Tibial artery (tissue), 4 donors: ENCODE measurements at regions not wholly inside any gene's neighbourhood (a gene's known extent, or its start where the extent isn't known, plus 50 kb on each side); places are given as distances from the start of the nearest gene placed in this dataset.

Experiments
- DNase-seq, 2 donors: peaks; one replicate each; pipeline ENCODE4 v3.0.0-alpha.2; 2019
- H3K27ac ChIP-seq, 2 donors: fragments of 200-600 bp; sonication (generic) in 1 of 2; 1 replicate in 1 of 2; 2 replicates in 1 of 2; pipeline ENCODE4 v1.5.1; 2018 to 2019; ENCODE audit warnings: mild to moderate bottlenecking in 1 of 2
- H3K27me3 ChIP-seq, 2 donors: fragments of 200-600 bp; sonication (generic) in 1 of 2; one replicate each; pipeline versions ENCODE4 v1.5.1 to v1.6.0; 2016 to 2019
- H3K36me3 ChIP-seq, 3 donors: fragments of 200-600 bp; sonication (generic) in 2 of 3; one replicate each; pipeline ENCODE4 v1.5.1; 2016 to 2019; ENCODE audit warnings: mild to moderate bottlenecking in 2 of 3
- H3K4me1 ChIP-seq, 4 donors: fragments of 200-600 bp; sonication (generic) in 2 of 4; 1 replicate in 3 of 4; 2 replicates in 1 of 4; pipeline ENCODE4 v1.5.1; 2016 to 2019
- H3K4me3 ChIP-seq, 2 donors: fragments of 200-600 bp; sonication (generic) in 1 of 2; 1 replicate in 1 of 2; 2 replicates in 1 of 2; pipeline ENCODE4 v1.5.1; 2018 to 2019; ENCODE audit warnings: mild to moderate bottlenecking in 2 of 2
- H3K9me3 ChIP-seq, 3 donors: fragments of 200-600 bp; sonication (generic) in 1 of 3; one replicate each; pipeline ENCODE4 v1.5.1; 2016 to 2019
- intact Hi-C: fragments of 100-400 bp; cut with DNase I; formaldehyde crosslinking; loops from one replicate; pipeline ENCODE4 v1.15.0; 2023; ENCODE audit warnings: low total_unique reads
- TF ChIP-seq, protein P1 (sequence below), 2 experiments: fragments of 200-600 bp in 1 of 2; fragments of 450-650 bp in 1 of 2; IDR thresholded peaks; one replicate each; pipeline ENCODE4 v1.5.1; 2017 to 2019; ENCODE audit warnings: antibody characterized with exemption in 2 of 2, mild to moderate bottlenecking in 1 of 2, moderate library complexity in 1 of 2

GRCh38 chr4:35105486-35105885 is 1138.8 kb downstream of the ARAP2 start:
- no peaks in the 10 kb centered on the region for H3K9me3 ChIP-seq
- H3K4me1 ChIP-seq = no peaks in the 10 kb centered on the region
- no peak overlapping the region for H3K4me3 ChIP-seq
- no peaks in the 10 kb centered on the region for H3K27me3 ChIP-seq
- no peak for DNase-seq
- no peaks in the 10 kb centered on the region for H3K36me3 ChIP-seq
- intact Hi-C loops = no loop called here
- H3K27ac ChIP-seq = no peak overlapping the region
- TF ChIP-seq, protein P1, sequence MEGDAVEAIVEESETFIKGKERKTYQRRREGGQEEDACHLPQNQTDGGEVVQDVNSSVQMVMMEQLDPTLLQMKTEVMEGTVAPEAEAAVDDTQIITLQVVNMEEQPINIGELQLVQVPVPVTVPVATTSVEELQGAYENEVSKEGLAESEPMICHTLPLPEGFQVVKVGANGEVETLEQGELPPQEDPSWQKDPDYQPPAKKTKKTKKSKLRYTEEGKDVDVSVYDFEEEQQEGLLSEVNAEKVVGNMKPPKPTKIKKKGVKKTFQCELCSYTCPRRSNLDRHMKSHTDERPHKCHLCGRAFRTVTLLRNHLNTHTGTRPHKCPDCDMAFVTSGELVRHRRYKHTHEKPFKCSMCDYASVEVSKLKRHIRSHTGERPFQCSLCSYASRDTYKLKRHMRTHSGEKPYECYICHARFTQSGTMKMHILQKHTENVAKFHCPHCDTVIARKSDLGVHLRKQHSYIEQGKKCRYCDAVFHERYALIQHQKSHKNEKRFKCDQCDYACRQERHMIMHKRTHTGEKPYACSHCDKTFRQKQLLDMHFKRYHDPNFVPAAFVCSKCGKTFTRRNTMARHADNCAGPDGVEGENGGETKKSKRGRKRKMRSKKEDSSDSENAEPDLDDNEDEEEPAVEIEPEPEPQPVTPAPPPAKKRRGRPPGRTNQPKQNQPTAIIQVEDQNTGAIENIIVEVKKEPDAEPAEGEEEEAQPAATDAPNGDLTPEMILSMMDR (IDR thresholded peaks at IDR 0.05) = no peak

GRCh38 chr4:35106091-35106734 is 1138.1 kb downstream of the ARAP2 start:
- TF ChIP-seq, protein P1 (IDR thresholded peaks at IDR 0.05) = no peak
- no peaks in the 10 kb centered on the region for H3K27me3 ChIP-seq
- H3K4me1 ChIP-seq = no peaks in the 10 kb centered on the region
- intact Hi-C loops = no loop called here
- no peaks in the 10 kb centered on the region for H3K9me3 ChIP-seq
- no peak overlapping the region for H3K4me3 ChIP-seq
- no peak overlapping the region for H3K27ac ChIP-seq
- DNase-seq = no peak
- H3K36me3 ChIP-seq = no peaks in the 10 kb centered on the region

DNA sequence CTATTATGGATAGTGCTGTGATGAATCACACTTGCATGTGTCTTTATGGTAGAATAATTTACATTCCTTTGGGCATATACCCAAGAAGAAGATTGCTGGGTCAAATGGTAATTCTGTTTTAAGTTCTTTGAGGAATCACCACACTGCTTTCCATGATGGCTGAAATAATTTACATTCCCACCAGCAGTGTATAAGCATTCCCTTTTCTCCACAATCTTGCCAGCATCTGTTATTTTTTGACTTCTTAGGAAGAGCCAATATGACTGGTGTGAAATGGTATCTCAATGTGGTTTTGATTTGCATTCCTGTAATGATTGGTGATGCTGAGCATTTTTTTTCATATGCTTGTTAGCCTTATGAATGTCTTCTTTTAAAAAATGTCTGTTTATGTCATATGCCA is 1120.2 kb downstream of the ARAP2 start:
- no peak overlapping the region for H3K4me3 ChIP-seq
- TF ChIP-seq, protein P1 (IDR thresholded peaks at IDR 0.05) = no peak
- intact Hi-C loops = no loop called here
- H3K27me3 ChIP-seq = no peaks in the 10 kb centered on the region
- DNase-seq = no peak
- no peaks in the 10 kb centered on the region for H3K9me3 ChIP-seq
- no peaks in the 10 kb centered on the region for H3K36me3 ChIP-seq
- H3K4me1 ChIP-seq = no peaks in the 10 kb centered on the region
- no peak overlapping the region for H3K27ac ChIP-seq

GRCh38 chr4:35125995-35126712 is 1118.2 kb downstream of the ARAP2 start:
- intact Hi-C loops = no loop called here
- H3K9me3 ChIP-seq = no peaks in the 10 kb centered on the region
- H3K4me3 ChIP-seq = no peak overlapping the region
- H3K27me3 ChIP-seq = no peaks in the 10 kb centered on the region
- TF ChIP-seq, protein P1 (IDR thresholded peaks at IDR 0.05) = no peak
- H3K4me1 ChIP-seq = no peaks in the 10 kb centered on the region
- no peak for DNase-seq
- H3K36me3 ChIP-seq = no peaks in the 10 kb centered on the region
- no peak overlapping the region for H3K27ac ChIP-seq

GRCh38 chr4:35138449-35138848 is 1105.9 kb downstream of the ARAP2 start:
- intact Hi-C loops = no loop called here
- no peak overlapping the region for H3K27ac ChIP-seq
- no peaks in the 10 kb centered on the region for H3K27me3 ChIP-seq
- TF ChIP-seq, protein P1 (IDR thresholded peaks at IDR 0.05) = no peak
- H3K36me3 ChIP-seq = no peaks in the 10 kb centered on the region
- no peaks in the 10 kb centered on the region for H3K9me3 ChIP-seq
- H3K4me1 ChIP-seq = no peaks in the 10 kb centered on the region
- no peak for DNase-seq
- no peak overlapping the region for H3K4me3 ChIP-seq
